HG03196 (cell line): ENCODE measurements at regions not wholly inside any gene's neighbourhood (a gene's known extent, or its start where the extent isn't known, plus 50 kb on each side); places are given as distances from the start of the nearest gene placed in this dataset.
A peak's percentile ranks its signal among the peaks of the same experiment; 100 is the strongest.

Source experiments
- ATAC-seq: cut with Tn5 transposase; IDR thresholded peaks from one replicate; pipeline ENCODE4 v1.9.1; 2021; ENCODE audit not compliant: unreplicated experiment

DNA sequence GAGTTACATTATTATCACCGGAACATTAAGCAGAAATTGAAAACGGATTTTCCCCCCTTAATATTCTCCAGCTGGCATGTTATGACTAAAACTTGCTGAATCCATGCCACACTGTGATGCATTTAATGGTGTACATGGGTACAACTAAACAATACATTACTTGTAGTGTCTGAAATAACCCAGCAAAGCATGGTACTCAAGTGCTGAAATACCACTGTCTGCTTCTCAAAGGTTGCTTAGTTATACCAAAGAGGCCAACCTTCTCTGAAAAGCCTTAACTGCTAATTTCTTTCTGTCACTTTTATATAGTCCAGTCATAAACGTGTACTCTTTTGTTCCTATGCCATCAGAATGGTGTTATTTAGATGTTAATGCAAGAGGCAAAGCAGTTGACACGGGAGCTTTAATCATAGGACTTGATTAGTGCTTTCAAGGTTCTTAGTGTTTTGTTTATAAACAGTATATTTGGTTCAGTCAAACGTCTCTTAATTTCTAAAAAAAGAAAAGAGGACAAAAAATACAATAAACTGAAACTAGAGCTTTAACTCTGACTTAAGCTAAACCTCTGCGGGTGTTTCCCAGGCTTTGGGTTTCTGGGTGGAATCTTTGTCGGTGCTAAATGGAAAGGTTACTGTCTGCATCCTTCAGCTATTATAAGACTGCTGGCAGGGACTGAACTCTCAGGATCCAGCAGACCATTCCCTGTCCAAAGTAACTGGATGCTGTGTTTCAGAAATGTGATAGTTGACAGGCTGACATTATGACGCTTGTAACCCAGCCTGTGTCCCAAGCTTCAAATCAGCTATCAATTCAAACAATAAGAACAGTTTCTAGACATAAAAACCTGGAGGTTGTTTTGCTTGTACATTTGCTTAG is 202.6 kb downstream of the PPP1R3A start:
- no peak for ATAC-seq

DNA sequence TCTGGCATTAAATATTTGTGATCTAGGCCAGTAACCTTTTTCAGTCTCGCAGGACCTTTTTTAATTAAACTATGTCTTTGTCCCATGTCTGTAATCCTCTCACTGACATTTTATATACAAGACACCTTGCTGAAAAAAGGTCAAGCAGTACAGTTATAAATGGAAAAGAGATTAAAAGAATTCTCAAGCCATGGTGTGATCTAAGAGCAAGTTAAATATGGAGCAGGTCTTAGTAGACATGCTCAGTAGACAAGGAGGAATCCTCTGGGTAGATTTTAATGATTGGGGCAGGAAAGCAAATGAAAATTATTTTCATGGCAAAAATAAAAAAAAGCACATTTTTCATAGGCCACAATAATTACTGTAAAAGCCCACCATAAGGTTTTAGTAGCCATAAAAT is 203.5 kb downstream of the PPP1R3A start:
- no peak for ATAC-seq

DNA sequence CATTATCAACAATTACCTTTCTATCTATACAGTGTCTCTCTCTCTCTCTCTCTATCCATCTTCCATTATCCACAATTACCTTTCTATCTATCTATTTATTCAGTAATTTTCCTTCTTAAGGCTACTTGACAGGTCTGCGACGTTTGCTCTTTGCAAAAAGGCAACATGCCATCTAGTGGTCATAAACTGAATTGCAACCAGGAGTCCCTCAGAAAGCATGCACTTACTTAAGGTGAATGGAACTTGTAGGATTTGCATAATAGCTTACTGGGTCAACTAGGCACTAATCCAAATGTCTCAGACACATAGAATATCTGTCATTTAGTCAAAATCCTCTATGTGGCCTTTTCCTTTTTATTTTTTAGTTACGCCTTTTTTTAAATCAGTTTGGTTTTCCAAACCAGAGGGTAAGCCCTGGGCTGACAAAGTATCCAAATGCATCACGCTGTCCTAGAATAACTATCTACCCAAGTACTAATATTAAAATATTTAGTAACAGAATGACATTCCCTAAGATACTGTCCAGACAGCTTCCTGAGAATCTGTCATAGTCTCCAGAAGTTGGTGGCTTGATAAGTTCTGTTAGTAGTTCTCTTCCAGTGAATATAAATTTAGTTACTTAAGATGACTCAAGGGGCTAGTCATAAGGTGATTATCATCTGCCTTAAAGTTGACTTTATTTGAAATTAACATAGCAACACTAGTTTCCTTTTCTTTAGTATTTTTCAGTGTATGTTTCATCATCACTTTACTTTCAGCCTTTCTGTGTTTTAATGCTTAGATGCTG is 208.3 kb downstream of the PPP1R3A start:
- peak; percentile 97 for ATAC-seq

DNA sequence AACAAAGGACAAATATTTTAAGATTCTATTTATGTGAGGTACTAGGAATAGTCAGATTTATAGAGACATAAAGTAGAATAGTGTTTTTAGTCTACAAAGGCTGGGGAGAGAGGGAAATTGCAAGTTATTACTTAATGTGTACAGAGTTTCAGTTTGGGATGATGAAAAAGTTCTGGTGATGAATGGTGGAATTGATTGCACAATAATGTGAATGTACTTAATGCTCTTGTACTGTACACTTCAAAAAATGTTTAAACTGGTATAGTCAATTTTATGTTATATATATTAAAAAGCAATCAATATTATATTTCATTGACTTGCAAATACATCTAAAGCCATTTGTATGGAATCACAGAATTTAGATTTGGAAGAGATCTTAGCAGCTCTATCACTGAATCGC is 213.4 kb downstream of the PPP1R3A start:
- no peak for ATAC-seq

DNA sequence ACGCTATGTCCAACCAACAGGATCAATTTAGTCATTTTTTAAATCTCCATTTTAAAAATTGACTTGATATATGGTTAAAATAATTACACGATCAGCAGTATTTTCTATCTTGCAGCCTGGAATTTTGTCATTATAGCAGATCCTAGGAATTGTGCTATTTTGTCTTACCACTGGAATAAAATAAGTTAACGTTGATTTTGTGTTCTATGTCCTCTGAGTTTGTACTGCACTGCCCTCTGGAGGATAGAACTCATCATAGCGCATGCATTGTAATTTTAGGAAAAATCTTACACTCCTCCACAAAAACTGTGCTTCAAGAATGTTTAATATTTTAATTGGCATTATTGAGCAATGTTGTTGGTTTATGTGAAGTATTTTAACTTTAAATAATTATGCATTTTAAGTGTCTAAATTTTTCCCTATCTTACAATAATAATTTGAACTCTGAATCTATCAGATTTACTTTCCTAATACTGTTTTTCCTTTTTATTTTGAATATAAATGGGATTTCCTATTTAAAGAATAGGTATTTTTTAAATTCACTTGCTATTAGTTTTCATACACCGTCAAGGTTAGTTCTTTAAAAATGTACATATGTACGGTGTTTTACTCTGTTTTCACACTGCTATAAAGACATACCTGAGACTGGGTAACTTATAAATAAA is 220.1 kb downstream of the PPP1R3A start:
- ATAC-seq, result no peak

DNA sequence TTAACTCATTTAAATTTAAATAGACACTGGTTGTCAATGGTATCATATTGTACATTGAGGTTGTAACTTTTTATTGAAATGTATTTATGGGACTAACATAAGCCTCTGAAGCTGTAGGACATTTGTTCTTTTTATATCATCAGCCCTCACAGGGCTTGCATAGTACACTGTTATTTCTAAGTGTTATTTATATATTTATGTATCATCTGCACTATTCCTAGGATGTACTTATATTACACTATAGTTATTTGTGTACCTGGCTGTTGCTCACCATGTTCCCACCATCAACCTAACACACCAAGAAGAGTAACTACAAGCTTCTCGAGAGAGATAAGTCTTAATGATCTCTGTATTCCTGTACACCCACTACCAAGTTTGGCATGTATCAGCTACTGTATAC is 224.7 kb downstream of the PPP1R3A start:
- ATAC-seq, result no peak

DNA sequence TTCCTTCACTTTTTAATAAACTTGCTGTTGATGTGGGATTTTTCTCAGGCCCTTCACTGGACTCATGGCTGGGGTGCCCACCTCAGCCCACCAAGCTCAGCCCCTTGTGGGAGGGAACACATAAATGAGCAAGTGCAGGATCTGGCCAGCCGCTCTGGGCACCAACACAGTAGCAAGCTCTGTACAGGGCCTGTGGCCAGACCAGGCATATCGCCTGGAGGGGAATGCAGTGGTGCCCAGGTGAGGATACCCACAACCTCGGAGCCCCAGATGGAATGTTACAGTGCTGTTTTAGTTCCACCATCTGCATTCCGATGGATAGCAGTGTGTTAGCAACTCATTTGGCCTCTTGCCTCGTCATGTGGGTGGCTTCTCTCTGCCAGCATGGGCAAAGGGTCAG is 234.6 kb downstream of the PPP1R3A start:
- no peak for ATAC-seq

DNA sequence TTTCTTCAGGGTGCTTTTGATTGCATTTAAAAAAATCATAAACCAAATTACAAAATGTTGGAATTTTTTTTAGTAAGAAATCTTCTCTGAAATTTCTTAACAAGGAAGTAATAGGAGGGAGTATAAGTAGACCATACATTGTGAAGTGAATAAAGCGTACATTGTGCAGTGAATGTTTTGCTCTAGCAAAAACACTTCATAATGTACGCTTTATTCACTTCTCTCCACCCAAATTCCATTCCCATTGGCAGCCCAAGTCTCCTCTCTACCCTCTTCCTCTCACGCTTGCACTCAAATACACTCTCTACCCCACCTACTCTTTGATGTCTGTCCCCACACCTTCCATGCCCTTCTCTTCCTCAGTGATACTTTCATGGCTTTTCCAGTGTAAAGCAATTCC is 241.0 kb downstream of the PPP1R3A start:
- no peak for ATAC-seq

DNA sequence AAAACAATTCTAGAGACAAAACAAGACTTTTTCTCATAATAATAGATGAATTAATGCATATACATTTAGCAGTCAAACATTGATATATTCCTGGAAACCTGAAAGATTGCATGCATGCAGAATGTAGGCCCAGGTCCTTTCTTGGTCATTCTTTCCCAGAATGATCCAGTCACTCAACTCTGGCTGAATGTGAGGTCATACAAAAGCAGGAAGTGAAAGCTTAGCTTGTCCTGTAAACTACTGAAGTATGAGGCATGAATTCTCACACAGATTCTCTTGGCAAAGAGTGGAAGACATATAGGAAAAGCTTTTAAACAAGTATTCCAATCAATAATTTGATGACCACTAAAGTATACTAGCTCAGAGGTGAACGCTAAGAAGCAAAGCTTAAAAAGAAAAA is 253.9 kb downstream of the PPP1R3A start:
- no peak for ATAC-seq

DNA sequence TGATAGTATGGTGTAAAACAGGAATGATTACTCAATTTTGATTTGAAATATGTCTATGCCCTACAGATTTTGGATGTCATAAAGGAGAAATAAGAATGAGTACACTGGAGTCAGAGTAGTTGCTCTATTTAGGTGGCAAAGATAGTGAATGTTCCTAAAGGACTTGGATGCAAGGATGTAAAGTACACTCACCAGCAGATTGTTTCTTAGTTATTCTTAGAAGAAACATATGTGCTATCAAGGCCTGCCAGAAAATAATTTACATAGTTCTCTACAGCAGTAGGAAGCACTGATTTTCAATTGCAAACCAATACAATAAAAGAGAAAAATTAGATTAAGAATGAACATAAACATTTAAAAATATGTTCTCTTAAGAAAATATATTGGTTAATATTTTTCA is 259.4 kb downstream of the PPP1R3A start:
- no peak for ATAC-seq

DNA sequence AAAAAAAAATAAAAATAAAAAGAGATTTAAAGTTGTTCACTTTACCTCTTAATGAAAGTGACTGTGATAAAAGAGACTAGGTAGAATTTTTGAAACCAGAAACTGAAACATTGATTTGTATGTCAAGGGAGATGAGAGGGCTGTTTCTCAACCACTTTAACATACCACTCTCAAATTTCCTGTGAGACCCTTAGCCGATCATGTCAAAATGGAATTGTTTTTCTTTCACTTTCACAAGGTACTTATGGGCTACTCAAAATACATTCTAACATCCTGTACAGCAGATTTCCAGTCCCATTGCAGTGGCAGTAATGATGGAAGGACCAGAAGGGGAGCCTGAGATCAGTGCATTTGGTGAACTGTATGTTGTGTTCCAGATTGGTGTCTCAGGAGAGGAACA is 261.2 kb downstream of the PPP1R3A start:
- peak; percentile 97 for ATAC-seq

DNA sequence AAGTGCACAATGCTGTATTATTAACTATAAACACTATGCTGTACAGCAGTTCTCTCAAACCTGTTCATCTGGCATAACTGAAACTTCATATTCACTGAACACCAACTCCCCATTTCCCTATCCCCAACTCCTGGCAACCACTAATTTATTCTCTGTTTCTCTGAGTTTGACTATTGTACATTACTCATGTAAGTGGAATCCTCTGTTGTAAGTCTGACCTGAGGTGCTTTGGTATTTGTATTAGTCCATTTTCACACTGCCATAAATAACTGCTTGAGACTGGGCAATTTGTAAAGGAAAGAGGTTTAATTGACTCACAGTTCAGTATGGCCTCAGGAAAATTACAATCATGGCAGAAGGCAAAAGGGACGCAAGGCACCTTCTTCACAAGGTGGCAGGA is 266.3 kb downstream of the PPP1R3A start:
- ATAC-seq, result no peak

DNA sequence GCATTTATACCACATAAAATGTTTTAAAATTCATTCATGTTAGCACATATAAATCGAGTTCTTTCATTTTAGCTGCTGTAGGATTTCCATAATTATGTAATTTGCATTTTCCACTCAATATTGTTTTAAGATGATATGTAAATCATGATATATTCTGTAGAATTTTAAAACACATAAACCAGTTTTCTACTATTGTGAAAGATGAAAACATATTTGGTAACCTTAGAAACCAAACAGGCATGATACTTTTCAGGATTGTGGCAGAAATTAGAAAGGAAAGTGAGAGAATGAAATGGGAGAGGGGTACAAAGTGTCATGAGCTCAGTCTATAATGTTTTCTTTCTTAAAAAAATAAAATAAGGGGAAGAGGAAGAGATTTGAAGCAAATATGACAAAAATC is 269.3 kb downstream of the PPP1R3A start:
- no peak for ATAC-seq

DNA sequence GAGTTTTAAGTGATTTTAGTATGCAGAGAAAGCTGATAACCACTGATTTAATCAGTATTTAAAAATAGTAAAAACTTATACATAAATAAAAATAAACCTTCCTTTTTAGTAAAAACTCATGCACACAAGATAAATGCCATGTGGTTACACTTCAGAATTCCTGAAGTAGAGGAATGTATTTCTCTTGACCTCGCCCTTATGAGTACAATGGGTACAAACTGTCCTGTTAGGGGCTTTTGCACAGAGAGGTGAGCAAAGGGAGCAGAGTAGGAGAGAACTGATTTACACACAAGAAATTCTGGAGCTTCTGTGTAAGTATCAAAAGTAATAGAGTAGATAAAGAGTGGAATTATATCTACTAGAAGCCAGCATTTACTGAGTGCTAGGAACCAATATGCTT is 279.6 kb downstream of the PPP1R3A start:
- ATAC-seq, result no peak

DNA sequence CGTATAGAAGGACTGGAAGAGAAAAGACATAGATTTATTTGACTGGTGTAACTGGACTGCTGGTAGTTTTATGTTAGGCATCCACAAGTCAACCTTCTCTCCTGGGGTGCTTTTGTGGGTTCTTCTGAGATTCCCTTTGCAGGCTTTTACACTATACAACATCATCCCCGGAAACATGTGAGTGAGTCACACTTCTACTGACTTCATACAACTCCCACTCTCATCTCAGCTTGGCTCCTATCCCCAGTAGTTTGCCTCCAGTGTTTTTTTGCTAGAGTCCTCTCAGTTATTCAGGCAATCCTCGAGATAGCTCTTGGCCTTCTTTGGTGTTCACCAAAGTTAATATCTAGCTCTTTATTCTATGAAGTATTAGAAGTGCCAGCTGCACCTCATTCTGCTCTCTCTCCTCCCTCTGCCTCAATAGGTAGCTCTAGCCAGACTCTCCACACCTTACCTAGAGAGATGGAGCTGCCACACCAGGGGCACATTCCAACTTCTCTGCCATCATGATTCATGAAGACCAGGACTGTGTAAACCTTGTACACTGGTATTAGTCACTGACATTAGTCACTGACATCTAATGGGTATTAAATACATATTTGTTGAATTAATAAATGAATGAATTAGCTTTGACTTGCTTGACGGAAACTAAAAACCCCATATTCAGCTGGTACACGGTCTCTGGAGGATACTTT is 281.9 kb downstream of the PPP1R3A start:
- ATAC-seq, result no peak

DNA sequence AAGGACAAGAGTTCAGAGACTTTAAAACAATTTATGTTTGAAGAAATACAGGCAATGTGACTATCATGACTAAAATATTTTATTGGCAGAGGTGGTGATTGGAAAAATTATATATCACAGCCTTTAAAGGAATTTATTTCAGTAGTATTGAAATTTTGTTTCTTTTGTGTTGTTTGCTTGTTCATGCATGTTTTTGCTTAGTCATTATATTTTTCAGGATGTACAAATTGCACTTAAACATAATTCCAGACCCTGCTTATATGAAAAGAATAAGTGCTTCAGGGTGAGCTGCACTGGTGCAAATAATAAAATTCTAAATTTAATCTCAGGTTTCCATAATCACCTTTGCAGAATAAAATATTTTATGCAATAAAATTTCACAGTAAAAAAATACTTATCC is 283.3 kb downstream of the PPP1R3A start:
- no peak for ATAC-seq

DNA sequence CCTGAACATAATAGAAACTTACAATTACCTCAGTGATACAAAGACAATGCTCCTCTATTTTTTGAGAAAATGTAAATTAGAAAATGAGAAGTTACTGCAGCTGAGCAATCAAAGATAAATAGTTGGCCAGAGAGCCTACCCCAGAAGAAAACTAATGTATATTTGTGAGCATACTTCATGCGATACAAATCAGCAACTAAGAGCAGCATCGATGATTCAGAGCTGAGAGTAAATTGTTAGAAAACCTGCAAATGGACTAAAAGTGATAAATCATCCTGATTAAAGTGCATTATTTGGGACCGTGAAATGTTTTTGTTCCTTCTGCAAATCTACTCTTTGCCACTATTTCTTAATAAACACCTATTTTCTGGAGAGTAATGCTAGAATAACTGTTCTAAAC is 285.7 kb downstream of the PPP1R3A start:
- no peak for ATAC-seq

DNA sequence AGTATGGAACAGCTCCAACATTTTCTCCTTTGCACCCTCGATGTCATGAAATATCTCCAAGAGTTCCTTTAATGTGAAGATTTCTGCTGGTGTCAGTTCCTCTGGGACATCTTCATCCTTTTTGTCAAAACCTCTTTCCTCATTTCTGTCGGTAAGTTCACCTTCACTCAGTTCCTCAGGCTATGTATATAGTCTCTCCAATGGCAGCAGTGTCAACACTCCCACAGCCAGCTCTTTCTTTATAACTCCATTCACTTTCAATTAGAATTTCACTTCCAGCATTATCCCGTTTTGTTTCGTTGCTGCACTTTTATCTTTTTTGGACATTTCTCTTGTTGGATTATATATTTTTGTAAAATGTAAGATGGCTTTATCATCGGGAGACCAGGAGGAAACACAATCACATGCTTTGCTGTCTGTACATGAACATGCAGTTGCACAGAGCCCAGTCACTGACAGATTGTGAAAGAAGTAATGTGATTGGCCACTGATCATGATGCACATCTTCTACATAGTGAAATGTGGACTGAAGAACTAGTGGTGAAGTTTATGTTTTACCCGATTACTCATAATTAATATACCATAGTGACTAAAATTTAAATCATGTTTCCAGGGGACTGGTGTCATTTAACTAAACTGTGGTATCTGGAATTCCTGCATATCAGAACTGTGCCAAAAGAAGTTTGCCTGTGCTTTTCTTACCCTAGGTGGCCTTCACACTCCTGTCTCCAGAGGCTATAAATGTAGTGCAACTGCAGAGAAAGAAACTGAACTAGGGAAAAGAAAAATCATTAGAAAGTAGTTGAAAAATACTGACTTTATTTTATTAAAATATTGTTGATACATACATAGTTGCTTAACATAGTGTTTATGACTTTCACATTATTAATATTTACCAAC is 289.6 kb downstream of the PPP1R3A start:
- ATAC-seq, result no peak

DNA sequence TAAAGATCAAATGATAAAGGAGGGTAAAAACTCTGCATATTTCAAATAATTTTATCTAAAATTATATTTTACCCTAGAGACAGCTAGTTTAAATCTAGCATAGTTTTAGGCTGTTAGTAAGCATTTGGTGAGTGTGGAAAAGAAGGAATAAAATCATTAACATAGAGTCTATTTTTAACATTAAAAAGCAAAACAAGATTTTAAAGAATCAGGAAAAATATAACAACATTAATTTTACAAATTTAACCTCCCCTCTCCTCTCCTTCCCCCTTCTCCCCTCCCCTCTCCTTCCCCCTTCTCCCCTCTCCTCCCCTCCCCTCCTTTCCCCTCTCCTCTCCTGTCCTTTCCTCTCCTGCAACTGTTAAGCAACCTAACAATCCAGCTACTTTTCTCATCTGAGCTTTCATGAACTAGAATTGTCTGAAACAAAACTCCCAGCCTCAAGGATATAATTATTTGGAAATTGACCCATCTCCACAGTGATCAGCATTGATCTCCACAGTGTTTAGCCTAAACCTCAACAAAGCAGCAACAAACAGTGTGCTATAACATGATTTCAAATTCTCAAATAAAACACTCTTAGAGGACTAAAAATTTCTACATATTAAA is 293.2 kb downstream of the PPP1R3A start:
- no peak for ATAC-seq

DNA sequence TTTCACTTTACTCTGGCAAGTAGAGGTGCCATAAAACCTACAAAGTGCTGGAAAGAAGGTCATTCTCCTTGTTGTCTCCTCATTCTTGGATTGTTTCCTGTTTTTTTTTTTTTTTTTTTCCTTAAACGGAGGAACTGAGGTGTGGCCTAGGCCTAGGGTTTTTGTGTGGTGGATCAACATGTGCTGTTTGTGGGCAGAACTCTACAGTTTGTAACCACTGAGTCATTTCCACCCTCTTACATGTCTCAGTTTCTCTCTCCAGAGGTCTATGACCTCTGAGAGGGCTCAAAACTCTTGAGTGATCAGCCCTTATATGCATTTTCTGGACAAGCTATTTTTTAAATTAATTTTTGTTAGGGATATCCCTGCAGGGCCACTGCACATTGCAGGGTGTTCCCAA is 296.0 kb downstream of the PPP1R3A start:
- no peak for ATAC-seq
